GM21717 (cell line): ENCODE measurements at regions not wholly inside any gene's neighbourhood (a gene's known extent, or its start where the extent isn't known, plus 50 kb on each side); places are given as distances from the start of the nearest gene placed in this dataset.
A peak's percentile ranks its signal among the peaks of the same experiment; 100 is the strongest.
"Not testable (repeated sequence)": the region's sequence is repeated elsewhere in the genome, so short reads cannot be mapped to it uniquely, and the experiment has no call there.

ENCODE experiments used
- ATAC-seq: cut with Tn5 transposase; IDR thresholded peaks from one replicate; pipeline ENCODE4 v1.9.1; 2021; ENCODE audit warnings: mild to moderate bottlenecking, moderate library complexity; ENCODE audit not compliant: unreplicated experiment

- ATAC-seq: no peak
Observed at GRCh38 chr4:183814461-183814860, 90.6 kb upstream of the STOX2 start.

GRCh38 chr4:183816077-183816476, 89.0 kb upstream of the STOX2 start:
- no peak for ATAC-seq

- ATAC-seq: no peak
Observed at GRCh38 chr4:183816882-183817509, 88.1 kb upstream of the STOX2 start.

GRCh38 chr4:183818591-183818990, 86.5 kb upstream of the STOX2 start:
- not testable (repeated sequence) for ATAC-seq

GRCh38 chr4:183821076-183821853, 83.8 kb upstream of the STOX2 start:
- no peak for ATAC-seq

- no peak for ATAC-seq
Observed at GRCh38 chr4:183823434-183823833, 81.7 kb upstream of the STOX2 start.

- no peak for ATAC-seq
Observed at GRCh38 chr4:183825346-183825745, 79.8 kb upstream of the STOX2 start.

GRCh38 chr4:183826461-183826860, 78.6 kb upstream of the STOX2 start:
- ATAC-seq: no peak

- no peak for ATAC-seq
Observed at GRCh38 chr4:183828125-183828524, 77.0 kb upstream of the STOX2 start.

GRCh38 chr4:183828839-183829238, 76.3 kb upstream of the STOX2 start:
- no peak for ATAC-seq

GRCh38 chr4:183830438-183830985, 74.6 kb upstream of the STOX2 start:
- ATAC-seq: no peak

GRCh38 chr4:183831026-183831446, 74.1 kb upstream of the STOX2 start:
- ATAC-seq: no peak

- ATAC-seq: no peak
Observed at GRCh38 chr4:183831683-183832082, 73.4 kb upstream of the STOX2 start.

- ATAC-seq: no peak
Observed at GRCh38 chr4:183832776-183833450, 72.2 kb upstream of the STOX2 start.

GRCh38 chr4:183834252-183834651, 70.9 kb upstream of the STOX2 start:
- ATAC-seq: no peak

- ATAC-seq: no peak
Observed at GRCh38 chr4:183837222-183837621, 67.9 kb upstream of the STOX2 start.

- ATAC-seq: no peak
Observed at GRCh38 chr4:183838987-183839712, 66.0 kb upstream of the STOX2 start.

- ATAC-seq: peak; percentile 76
Observed at GRCh38 chr4:183840311-183840710, 64.8 kb upstream of the STOX2 start.

- no peak for ATAC-seq
Observed at GRCh38 chr4:183841001-183841400, 64.1 kb upstream of the STOX2 start.

GRCh38 chr4:183842129-183842528, 63.0 kb upstream of the STOX2 start:
- no peak for ATAC-seq

GRCh38 chr4:183843248-183843671, 61.8 kb upstream of the STOX2 start:
- ATAC-seq: no peak
